C4-2B (cell line): ENCODE measurements at regions not wholly inside any gene's neighbourhood (a gene's known extent, or its start where the extent isn't known, plus 50 kb on each side); places are given as distances from the start of the nearest gene placed in this dataset.

Experiments
- H3K27ac ChIP-seq: fragments of 450-650 bp; 2 replicates; pipeline ENCODE4 v1.5.1; 2017
- ZFX ChIP-seq: fragments of 450-650 bp; IDR thresholded peaks from 2 replicates; pipeline ENCODE4 v1.6.1; 2017
- TF ChIP-seq, protein P1 (sequence below): fragments of 450-650 bp; conservative IDR thresholded peaks from 2 replicates; pipeline ENCODE4 v1.5.1; 2017; ENCODE audit warnings: mild to moderate bottlenecking

DNA sequence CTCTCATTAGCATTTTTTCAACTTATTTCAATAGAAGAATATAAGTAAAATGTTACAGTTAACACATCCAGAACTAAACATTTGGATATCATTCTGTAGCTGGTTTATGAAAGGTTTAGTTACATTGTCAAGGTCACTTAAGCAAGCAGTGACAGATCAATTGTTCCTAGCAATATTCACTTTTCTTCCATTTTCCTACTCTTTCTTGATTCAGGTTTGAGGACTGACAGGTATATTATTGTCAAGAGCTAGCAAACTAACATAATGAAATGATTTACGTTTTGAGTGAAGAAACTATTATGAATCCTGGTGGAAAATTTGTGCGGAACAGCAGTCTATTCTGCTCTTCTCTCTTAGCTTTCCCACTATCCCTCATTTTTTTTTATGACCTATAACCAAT is 220.4 kb upstream of the ADGRL4 start:
- TF ChIP-seq, protein P1, sequence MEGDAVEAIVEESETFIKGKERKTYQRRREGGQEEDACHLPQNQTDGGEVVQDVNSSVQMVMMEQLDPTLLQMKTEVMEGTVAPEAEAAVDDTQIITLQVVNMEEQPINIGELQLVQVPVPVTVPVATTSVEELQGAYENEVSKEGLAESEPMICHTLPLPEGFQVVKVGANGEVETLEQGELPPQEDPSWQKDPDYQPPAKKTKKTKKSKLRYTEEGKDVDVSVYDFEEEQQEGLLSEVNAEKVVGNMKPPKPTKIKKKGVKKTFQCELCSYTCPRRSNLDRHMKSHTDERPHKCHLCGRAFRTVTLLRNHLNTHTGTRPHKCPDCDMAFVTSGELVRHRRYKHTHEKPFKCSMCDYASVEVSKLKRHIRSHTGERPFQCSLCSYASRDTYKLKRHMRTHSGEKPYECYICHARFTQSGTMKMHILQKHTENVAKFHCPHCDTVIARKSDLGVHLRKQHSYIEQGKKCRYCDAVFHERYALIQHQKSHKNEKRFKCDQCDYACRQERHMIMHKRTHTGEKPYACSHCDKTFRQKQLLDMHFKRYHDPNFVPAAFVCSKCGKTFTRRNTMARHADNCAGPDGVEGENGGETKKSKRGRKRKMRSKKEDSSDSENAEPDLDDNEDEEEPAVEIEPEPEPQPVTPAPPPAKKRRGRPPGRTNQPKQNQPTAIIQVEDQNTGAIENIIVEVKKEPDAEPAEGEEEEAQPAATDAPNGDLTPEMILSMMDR = no peak
- no peak for TF ChIP-seq ZFX
- H3K27ac ChIP-seq = no peak overlapping the region

DNA sequence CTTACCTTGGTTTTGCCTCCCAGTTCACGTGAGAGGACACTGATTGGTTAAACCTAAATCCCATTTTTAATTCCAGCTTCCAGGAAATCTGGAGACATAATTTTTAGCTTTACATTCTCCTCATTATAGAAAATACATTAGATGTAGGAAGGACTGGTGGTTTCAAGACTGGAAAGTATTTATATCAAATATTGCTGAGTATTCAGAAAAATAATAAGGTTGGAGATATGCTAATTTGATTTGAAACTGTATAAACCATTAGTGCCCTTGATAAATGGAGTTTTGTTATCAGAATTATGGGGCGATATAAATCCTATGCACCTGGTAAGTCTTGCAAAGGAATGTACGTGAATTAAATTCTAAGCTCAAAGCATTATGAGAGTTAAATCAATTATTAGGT is 218.0 kb upstream of the ADGRL4 start:
- TF ChIP-seq, protein P1 = no peak
- no peak for TF ChIP-seq ZFX
- no peak overlapping the region for H3K27ac ChIP-seq

DNA sequence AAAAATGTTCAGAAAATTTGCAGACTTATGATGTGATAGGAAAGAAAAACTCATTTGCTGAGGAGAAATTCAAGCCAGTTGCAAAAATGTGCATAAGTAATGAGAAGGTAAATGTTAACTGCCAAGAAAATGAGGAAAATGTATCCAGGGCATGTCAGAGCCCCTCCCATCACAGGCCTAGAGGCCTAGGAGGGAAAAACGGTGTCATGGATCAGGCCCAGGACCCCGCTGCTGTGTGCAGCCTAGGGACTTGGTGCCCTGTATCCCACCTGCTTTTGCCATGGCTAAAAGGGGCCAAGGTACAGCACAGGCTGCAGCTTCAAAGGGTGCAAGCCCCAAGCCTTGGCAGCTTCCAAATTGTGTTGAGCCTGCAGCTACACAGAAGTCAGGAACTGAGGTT is 214.0 kb upstream of the ADGRL4 start:
- TF ChIP-seq ZFX = no peak
- TF ChIP-seq, protein P1 = no peak
- no peak overlapping the region for H3K27ac ChIP-seq

DNA sequence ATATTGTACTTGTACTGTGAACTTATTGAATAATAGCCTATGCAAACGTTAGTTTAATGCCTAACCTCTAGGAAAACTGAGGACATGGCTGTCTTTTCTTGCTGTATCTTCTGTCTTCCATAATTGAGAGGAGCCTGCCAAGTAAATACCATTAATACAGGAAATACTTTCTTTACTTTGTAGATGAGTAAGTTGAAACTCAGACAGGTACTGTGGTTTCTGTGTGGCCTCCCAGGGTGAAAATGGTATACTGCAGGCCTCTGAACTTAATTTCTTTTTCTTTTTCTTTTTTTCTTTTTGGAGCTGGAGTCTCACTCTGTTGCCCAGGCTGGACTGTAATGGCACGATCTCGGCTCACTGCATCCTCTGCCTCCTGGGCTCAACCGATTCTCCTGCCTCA is 208.8 kb upstream of the ADGRL4 start:
- no peak overlapping the region for H3K27ac ChIP-seq
- TF ChIP-seq, protein P1 = no peak
- no peak for TF ChIP-seq ZFX

DNA sequence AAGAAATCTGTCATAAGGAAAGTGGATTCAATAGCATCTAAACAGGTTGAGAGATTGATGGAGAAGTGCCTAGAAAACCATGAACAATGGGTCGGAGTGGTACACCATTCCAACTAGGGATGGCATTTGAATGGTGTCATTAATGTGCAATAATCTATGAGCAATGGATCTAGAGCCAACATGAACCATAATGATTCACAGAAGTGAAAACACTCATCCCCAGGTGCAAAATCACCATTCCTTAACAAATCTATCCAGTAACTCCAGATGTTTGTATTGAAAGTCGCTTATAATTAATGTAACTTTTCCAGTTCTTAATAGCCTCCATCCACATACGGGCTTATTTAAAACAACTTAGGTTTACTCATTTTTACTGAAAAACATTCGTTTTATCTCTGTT is 201.3 kb upstream of the ADGRL4 start:
- TF ChIP-seq ZFX = no peak
- TF ChIP-seq, protein P1 = no peak

DNA sequence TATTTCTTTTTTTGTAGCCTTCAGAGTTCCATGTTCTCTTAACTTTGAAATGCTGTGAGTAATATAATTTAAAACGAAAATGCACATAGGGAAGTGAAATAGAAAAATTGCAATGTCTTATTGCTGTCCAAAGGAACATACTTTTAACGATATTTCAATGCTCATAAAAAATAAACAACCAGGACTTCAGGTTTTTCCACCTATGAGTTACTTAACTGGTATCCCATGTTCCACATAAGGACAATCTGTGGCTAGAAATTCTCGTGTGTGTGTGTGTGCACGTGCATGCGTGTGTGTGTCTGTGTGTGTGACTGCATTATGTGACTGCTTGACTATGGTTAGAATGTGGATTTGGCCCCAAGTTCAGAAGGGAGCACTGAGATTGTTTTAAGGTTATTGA is 200.8 kb upstream of the ADGRL4 start:
- TF ChIP-seq, protein P1 = no peak
- TF ChIP-seq ZFX = no peak
- no peak overlapping the region for H3K27ac ChIP-seq

More for the DNA sequence above, 201.3 kb upstream of the ADGRL4 start:
- H3K27ac ChIP-seq = no peak overlapping the region

DNA sequence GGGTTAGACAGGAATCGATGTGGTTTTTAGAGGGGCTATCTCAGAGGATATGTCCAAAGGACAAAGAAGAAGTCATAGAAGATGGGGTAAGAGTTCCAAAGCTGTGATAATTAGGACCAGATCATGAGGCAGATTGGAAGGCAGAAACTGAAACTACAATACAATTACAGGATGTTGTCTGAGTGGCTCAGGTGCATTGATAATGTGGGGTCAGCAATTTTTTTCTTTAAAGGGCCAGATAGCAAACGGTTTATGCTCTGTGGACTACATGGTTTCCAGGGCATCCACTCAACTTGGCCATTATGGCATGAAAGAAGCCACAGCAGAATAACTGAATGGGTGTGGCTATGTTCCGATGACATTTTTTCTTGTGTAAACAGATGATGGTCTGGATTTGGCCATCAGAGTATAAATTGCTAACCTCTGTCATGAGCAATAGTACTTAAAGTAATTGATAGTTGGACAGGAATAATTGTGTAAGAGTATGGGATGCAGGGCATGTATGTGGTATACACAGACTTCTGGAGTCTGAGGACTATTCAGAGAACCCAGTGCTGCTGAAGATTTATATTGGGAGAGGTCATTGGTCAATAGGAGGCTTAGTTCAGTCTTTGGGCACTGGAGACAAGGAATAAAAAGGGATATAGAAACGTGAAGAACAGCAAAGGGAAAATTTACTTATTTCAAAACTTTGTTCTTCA is 198.4 kb upstream of the ADGRL4 start:
- no peak overlapping the region for H3K27ac ChIP-seq
- TF ChIP-seq, protein P1 = no peak
- no peak for TF ChIP-seq ZFX
